ENCODE measurements at regions not wholly inside any gene's neighbourhood (a gene's known extent, or its start where the extent isn't known, plus 50 kb on each side); places are given as distances from the start of the nearest gene placed in this dataset.
A peak's percentile ranks its signal among the peaks of the same experiment; 100 is the strongest.

DNA sequence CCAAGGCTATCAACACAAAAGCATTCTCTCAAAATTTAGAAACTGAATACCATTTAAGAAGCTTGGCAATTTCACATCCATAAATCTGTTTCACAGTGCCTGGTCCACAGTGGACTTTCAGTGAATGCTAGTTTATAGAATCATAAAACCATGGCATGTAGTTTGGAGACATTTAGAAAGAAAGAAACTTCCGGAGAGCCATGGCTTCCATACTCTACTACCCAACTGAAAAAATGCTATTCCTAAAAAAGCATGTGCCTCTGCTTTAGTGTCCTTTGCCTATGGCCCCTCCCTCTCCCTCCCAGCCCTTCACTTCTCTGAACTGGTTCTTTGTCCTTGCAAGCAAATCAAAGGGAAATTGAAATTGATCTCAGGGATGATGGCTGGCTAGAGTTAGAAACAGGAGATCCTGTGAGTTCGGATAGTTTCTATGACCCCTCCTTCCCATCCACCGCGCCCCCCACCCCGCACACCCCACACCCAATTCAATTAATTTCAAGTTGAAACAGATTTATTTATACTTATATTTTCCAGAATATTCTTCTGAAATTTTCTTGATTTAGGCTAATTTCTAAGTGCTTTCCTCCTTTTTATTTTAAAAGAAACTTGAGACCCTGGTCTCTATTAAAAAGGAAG is 248.3 kb downstream of the TRIB2 start (continued):
- TF ChIP-seq, protein P1, sequence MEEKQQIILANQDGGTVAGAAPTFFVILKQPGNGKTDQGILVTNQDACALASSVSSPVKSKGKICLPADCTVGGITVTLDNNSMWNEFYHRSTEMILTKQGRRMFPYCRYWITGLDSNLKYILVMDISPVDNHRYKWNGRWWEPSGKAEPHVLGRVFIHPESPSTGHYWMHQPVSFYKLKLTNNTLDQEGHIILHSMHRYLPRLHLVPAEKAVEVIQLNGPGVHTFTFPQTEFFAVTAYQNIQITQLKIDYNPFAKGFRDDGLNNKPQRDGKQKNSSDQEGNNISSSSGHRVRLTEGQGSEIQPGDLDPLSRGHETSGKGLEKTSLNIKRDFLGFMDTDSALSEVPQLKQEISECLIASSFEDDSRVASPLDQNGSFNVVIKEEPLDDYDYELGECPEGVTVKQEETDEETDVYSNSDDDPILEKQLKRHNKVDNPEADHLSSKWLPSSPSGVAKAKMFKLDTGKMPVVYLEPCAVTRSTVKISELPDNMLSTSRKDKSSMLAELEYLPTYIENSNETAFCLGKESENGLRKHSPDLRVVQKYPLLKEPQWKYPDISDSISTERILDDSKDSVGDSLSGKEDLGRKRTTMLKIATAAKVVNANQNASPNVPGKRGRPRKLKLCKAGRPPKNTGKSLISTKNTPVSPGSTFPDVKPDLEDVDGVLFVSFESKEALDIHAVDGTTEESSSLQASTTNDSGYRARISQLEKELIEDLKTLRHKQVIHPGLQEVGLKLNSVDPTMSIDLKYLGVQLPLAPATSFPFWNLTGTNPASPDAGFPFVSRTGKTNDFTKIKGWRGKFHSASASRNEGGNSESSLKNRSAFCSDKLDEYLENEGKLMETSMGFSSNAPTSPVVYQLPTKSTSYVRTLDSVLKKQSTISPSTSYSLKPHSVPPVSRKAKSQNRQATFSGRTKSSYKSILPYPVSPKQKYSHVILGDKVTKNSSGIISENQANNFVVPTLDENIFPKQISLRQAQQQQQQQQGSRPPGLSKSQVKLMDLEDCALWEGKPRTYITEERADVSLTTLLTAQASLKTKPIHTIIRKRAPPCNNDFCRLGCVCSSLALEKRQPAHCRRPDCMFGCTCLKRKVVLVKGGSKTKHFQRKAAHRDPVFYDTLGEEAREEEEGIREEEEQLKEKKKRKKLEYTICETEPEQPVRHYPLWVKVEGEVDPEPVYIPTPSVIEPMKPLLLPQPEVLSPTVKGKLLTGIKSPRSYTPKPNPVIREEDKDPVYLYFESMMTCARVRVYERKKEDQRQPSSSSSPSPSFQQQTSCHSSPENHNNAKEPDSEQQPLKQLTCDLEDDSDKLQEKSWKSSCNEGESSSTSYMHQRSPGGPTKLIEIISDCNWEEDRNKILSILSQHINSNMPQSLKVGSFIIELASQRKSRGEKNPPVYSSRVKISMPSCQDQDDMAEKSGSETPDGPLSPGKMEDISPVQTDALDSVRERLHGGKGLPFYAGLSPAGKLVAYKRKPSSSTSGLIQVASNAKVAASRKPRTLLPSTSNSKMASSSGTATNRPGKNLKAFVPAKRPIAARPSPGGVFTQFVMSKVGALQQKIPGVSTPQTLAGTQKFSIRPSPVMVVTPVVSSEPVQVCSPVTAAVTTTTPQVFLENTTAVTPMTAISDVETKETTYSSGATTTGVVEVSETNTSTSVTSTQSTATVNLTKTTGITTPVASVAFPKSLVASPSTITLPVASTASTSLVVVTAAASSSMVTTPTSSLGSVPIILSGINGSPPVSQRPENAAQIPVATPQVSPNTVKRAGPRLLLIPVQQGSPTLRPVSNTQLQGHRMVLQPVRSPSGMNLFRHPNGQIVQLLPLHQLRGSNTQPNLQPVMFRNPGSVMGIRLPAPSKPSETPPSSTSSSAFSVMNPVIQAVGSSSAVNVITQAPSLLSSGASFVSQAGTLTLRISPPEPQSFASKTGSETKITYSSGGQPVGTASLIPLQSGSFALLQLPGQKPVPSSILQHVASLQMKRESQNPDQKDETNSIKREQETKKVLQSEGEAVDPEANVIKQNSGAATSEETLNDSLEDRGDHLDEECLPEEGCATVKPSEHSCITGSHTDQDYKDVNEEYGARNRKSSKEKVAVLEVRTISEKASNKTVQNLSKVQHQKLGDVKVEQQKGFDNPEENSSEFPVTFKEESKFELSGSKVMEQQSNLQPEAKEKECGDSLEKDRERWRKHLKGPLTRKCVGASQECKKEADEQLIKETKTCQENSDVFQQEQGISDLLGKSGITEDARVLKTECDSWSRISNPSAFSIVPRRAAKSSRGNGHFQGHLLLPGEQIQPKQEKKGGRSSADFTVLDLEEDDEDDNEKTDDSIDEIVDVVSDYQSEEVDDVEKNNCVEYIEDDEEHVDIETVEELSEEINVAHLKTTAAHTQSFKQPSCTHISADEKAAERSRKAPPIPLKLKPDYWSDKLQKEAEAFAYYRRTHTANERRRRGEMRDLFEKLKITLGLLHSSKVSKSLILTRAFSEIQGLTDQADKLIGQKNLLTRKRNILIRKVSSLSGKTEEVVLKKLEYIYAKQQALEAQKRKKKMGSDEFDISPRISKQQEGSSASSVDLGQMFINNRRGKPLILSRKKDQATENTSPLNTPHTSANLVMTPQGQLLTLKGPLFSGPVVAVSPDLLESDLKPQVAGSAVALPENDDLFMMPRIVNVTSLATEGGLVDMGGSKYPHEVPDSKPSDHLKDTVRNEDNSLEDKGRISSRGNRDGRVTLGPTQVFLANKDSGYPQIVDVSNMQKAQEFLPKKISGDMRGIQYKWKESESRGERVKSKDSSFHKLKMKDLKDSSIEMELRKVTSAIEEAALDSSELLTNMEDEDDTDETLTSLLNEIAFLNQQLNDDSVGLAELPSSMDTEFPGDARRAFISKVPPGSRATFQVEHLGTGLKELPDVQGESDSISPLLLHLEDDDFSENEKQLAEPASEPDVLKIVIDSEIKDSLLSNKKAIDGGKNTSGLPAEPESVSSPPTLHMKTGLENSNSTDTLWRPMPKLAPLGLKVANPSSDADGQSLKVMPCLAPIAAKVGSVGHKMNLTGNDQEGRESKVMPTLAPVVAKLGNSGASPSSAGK (IDR thresholded peaks at IDR 0.05), result peak; percentile 56
- no peak for TF ChIP-seq MCM7 (IDR thresholded peaks at IDR 0.05)
- TF ChIP-seq, protein P2, sequence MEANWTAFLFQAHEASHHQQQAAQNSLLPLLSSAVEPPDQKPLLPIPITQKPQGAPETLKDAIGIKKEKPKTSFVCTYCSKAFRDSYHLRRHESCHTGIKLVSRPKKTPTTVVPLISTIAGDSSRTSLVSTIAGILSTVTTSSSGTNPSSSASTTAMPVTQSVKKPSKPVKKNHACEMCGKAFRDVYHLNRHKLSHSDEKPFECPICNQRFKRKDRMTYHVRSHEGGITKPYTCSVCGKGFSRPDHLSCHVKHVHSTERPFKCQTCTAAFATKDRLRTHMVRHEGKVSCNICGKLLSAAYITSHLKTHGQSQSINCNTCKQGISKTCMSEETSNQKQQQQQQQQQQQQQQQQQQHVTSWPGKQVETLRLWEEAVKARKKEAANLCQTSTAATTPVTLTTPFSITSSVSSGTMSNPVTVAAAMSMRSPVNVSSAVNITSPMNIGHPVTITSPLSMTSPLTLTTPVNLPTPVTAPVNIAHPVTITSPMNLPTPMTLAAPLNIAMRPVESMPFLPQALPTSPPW (CRISPR knock-in tag; IDR thresholded peaks at IDR 0.05), result peak; percentile 56
- TF ChIP-seq HNRNPL (IDR thresholded peaks at IDR 0.05; ENCODE audit: low read depth, low read length), result no peak
- no peak for TF ChIP-seq FOXK1 (CRISPR knock-in tag; IDR thresholded peaks at IDR 0.05; ENCODE audit: borderline replicate concordance)
- no peak for TF ChIP-seq SNIP1 (IDR thresholded peaks at IDR 0.05; ENCODE audit: low read depth)
- TF ChIP-seq BRD4 (IDR thresholded peaks at IDR 0.05), result no peak
- peak; percentile 45 for TF ChIP-seq L3MBTL2 (IDR thresholded peaks at IDR 0.05)
- TF ChIP-seq TEAD2 (tag; IDR thresholded peaks at IDR 0.05), result no peak
- TF ChIP-seq ATF1 (CRISPR knock-in tag; IDR thresholded peaks at IDR 0.05), result no peak
- TF ChIP-seq ATF1 (tag; IDR thresholded peaks at IDR 0.05), result no peak
- TF ChIP-seq, protein P3, sequence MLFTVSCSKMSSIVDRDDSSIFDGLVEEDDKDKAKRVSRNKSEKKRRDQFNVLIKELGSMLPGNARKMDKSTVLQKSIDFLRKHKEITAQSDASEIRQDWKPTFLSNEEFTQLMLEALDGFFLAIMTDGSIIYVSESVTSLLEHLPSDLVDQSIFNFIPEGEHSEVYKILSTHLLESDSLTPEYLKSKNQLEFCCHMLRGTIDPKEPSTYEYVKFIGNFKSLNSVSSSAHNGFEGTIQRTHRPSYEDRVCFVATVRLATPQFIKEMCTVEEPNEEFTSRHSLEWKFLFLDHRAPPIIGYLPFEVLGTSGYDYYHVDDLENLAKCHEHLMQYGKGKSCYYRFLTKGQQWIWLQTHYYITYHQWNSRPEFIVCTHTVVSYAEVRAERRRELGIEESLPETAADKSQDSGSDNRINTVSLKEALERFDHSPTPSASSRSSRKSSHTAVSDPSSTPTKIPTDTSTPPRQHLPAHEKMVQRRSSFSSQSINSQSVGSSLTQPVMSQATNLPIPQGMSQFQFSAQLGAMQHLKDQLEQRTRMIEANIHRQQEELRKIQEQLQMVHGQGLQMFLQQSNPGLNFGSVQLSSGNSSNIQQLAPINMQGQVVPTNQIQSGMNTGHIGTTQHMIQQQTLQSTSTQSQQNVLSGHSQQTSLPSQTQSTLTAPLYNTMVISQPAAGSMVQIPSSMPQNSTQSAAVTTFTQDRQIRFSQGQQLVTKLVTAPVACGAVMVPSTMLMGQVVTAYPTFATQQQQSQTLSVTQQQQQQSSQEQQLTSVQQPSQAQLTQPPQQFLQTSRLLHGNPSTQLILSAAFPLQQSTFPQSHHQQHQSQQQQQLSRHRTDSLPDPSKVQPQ (CRISPR knock-in tag; IDR thresholded peaks at IDR 0.05; ENCODE audit: borderline replicate concordance), result no peak
- TF ChIP-seq, protein P4, sequence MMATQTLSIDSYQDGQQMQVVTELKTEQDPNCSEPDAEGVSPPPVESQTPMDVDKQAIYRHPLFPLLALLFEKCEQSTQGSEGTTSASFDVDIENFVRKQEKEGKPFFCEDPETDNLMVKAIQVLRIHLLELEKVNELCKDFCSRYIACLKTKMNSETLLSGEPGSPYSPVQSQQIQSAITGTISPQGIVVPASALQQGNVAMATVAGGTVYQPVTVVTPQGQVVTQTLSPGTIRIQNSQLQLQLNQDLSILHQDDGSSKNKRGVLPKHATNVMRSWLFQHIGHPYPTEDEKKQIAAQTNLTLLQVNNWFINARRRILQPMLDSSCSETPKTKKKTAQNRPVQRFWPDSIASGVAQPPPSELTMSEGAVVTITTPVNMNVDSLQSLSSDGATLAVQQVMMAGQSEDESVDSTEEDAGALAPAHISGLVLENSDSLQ (IDR thresholded peaks at IDR 0.05), result no peak
